ENCODE measurements at regions not wholly inside any gene's neighbourhood (a gene's known extent, or its start where the extent isn't known, plus 50 kb on each side); places are given as distances from the start of the nearest gene placed in this dataset.
A peak's percentile ranks its signal among the peaks of the same experiment; 100 is the strongest.

- TF ChIP-seq FUBP1 (CRISPR knock-in tag; IDR thresholded peaks at IDR 0.05; ENCODE audit: borderline replicate concordance) = no peak
- no peak for TF ChIP-seq EZH2 (conservative IDR thresholded peaks at IDR 0.05; ENCODE audit: low read depth, low read length)
- TF ChIP-seq MAFK (conservative IDR thresholded peaks at IDR 0.05 in 1 of 2, IDR thresholded peaks at IDR 0.05 in 1 of 2; ENCODE audit: low read length in 2 of 2) = no peak
- TF ChIP-seq KDM2A (CRISPR knock-in tag; IDR thresholded peaks at IDR 0.05; ENCODE audit: borderline replicate concordance, low read depth) = no peak
- peak; percentile 30; the same call in 1 of the 2 replicates for TF ChIP-seq FOXJ3 (CRISPR knock-in tag; IDR thresholded peaks at IDR 0.05; ENCODE audit: borderline replicate concordance)
- no peak for TF ChIP-seq RAD21 (CRISPR knock-in tag; IDR thresholded peaks at IDR 0.05)
- no peak for TF ChIP-seq IKZF1 (IDR thresholded peaks at IDR 0.05)
Measured at GRCh38 chr15:39435244-39435643, 145.6 kb upstream of the THBS1 start.
